Hepatocyte (in vitro differentiated cells): ENCODE measurements at regions not wholly inside any gene's neighbourhood (a gene's known extent, or its start where the extent isn't known, plus 50 kb on each side); places are given as distances from the start of the nearest gene placed in this dataset.

Source experiments
- CTCF ChIP-seq: fragments of 200-600 bp; sonication (generic); IDR thresholded peaks from 2 replicates; pipeline ENCODE4 v1.5.1; 2016; ENCODE audit warnings: antibody characterized with exemption, mild to moderate bottlenecking; ENCODE audit not compliant: poor library complexity
- EZH2phosphoT487 ChIP-seq: fragments of 200-600 bp; sonication (generic); IDR thresholded peaks from one replicate; pipeline ENCODE4 v1.6.1; 2018; ENCODE audit warnings: antibody characterized with exemption, mild to moderate bottlenecking, low read depth, moderate library complexity; ENCODE audit not compliant: unreplicated experiment, severe bottlenecking

GRCh38 chr3:161607056-161607455, 110.4 kb downstream of the OTOL1 start:
- TF ChIP-seq EZH2phosphoT487, result no peak
- no peak for TF ChIP-seq CTCF
